GM18511 (cell line): ENCODE measurements at regions not wholly inside any gene's neighbourhood (a gene's known extent, or its start where the extent isn't known, plus 50 kb on each side); places are given as distances from the start of the nearest gene placed in this dataset.

ENCODE experiments used
- ATAC-seq: cut with Tn5 transposase; IDR thresholded peaks from one replicate; pipeline ENCODE4 v1.9.1; 2021; ENCODE audit warnings: mild to moderate bottlenecking, moderate library complexity; ENCODE audit not compliant: unreplicated experiment

DNA sequence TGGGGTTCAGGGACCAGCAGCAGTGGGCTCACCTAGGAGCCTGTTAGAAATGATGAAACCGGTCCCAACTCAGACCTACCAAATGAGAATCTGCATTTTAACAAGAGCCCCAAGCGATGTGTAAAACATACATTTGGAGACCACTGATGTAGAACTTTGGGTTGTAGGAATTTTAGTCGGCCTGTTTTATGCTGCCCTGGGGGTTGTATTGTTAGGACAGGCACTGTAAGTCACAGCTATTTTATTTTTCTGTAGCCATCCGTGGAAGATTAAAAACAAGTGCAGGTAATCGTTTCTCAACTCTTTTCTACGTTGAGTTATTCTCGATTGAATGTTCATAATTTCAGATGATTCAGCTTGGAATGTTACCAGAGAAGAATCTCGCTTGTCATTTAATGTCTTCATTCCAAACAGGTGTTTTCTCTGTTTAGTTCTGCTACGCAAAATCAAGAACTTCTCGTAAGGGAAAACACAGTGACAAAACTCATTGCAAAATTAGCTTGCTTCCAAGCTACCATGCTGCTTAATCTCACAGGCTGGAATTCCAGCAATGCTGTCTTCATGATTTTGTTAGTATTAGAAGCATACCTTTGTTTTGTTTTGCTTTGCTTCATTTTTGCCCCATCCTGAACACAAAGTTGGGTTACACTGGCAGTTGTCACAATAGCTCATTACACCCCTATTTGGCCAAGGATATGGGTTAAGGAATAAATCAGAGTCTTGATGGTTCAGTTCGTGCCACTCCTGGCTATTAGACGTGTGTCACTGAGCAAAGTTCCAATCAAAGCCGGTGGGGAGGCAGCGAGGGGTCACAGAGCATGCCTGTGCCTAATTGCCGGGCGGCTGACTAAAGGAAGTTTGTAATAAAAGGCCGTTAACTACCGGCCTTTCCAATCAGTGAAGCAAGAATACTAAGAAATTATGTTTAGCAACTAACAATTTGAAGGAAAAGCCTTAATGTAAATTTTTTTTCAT lies 676.9 kb downstream of the GATA3 start:
- no peak for ATAC-seq

DNA sequence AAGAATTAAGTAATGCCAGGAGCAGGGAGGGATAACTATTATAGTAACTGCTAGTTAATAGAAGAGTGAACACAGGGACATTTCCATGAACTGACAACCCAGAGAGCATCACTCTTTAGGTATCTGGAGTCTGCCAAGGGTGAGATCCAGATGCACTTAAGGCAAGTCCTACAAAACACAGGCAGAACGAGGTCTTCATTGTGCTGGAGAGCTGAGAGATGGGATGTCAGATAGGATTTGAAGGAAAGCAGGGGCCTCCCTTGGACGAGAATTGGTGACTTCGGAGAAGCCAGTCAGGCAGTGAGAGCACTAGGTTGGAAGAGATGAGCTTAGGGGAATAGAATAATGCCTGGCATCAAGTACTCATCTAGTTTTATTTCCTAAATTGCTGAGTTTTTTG lies 684.5 kb downstream of the GATA3 start:
- no peak for ATAC-seq

DNA sequence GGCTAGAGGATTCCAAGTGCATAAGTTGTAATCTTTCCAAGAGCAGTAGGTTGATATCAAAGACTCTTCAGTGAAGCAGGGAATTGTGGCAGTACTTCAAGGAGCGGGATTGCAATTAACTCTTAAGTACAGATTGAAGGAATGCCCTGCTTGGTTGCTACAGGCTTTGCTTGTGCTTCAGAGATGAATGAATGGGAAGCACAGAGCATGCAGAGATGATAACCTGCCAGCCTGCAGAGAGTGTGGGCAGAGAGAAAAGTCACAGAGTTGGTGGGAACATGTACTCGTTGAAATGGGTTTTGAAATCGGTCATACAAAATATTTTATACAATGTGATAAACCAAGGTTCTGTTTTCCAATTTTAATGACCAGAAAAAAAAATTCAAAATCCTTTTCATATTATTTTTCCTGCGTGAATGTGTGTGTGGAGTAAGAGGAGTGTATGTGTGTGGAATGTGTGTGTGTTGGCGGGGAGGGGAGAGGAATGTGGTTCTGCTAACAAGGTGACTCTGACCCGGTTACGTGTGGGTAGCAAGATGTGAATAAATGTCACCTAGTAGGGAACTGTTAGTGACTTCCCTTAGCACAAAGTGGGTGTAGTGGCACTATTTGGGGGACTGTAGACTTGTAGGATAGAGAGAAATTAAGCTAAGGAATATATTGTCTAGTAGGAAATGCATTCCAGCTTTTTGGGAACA lies 697.8 kb downstream of the GATA3 start:
- no peak for ATAC-seq

DNA sequence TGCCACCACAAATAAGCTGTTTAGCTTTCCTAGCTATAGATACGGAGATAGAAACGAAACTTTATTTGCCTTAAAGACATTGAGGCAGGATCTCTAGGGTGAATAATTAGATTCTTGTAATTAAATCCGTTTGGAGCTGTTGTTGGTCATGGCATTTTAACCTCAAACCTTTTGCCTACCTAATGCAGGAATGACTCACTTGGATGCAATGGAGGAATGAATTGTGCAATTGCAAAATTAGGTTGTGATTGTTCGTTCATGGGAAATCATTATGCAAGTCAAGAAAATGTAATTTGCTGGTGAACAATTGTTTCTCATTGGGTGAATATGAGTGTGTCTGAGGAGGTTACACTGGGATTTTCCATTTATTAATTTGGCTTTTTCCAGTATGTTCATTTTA lies 703.5 kb downstream of the GATA3 start:
- ATAC-seq = no peak

DNA sequence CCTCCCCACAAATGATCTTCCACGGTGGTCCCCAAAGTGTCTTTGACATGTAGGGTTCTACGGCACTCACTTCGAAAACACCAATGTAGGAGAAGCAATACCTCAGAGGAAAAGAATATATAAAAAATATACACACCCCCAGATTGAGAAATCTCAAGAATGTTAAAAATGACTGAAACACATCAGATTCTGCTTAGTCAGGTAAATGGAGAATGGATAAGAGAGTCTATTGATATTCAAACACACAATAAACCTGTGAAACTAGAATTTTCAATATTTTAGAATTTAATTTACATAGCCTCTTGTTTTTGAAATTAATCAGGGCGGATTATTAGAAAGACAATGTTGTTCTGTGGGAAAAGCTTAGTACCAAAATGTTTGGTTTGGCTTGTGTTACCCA lies 712.4 kb downstream of the GATA3 start:
- no peak for ATAC-seq

DNA sequence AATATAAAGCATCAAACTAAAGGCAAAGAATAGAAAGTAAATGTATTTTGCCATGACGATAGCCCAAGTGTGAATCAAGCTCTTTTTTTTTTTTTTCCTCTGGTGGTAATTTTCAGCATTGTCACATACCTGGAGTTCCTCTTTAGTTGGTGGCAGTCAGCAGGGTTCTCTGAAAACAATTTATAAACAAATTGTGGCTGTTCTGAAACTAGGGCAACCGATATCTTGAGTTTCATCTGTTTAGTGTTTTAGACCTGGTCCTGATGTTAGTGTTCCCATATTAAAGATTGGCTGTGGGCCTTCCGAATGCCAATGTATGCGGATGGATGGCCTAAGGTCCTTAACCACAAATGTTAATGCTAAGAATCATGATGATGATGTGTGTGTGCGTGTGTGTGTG lies 713.1 kb downstream of the GATA3 start:
- ATAC-seq = no peak

DNA sequence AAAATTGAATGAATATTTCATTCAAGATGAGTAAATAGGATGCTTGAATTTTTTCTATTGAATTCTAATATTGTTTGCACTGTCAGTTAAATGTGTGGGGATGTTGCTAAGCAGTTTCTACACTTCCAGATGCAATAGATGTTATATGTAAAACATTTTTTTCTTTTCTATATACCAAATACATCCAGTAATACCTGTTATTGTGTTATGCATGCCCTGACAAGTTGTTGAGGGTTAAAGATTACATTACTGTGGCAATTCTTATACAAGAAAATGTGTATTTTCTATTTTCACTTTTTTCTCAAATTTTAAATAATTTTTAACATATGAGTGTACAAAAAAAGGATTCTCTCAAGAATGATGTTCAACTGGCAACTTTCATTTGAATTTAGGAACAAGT lies 713.9 kb downstream of the GATA3 start:
- ATAC-seq = no peak

DNA sequence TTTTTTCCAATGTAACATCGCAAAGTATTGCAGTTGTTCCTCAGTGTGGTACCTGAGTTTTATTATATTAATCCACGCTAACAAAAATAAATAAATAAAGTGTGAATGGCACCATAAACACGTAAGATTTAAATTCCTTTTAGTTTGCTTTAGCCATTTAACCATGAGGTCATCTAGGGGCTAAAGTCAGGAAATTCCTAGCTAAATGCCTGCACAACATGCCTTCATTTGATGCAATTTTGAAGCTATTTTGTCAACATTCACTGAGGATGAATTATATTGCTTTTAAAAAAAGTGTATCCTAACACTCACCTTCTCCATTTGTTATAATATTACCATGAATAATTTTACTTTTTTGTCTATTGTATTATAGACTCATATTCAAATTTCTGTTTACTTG lies 714.4 kb downstream of the GATA3 start:
- ATAC-seq = no peak

DNA sequence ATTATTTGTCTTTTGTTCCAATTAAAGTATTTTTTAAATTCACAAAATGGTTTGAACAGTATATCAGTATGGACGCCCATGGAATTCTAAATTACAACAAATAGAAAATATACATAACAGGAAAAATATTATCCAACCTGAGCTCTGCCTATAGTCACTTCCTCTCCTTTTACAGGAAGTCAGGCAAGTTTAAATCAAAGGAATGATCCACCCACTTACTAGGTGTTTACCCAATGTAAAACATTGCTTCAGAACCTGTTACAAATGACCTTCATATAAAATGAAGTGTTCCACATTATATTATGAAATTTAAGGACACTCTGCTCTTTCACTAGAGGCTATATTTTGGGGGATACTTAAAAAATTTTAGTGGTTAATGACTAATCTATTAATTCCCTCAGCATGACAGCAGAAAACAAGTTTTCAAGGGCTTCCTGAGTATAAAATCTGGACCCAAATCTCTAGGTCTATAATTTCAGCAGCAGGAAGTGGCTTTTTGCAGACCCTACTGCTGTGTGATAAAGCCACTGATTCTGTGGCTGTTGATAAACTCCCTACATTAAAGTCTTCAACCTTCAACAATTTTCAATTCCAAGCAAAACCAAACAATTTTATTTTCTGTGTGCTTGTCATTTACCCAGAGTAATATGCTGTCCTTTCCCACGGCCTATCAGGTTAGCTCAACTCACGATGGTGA lies 722.6 kb downstream of the GATA3 start:
- no peak for ATAC-seq

DNA sequence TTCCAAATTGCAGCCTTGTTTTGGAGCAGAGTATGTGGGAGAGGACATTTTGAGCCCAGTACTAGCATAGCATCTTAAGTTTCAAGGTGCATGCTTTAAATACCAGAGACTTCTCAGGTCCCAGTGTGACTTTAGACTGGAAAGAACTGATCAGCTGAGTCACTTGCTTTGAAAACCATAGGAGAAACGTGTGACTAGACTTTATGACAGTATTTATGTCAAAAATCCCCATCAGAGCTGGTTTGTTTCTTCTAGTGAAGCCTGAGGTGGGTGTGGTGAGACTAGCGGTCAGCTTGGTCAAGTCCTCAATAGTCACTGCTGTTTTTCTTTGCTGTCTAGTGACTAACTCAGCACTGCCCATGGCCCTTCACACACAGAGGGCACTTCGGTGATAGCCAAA lies 724.2 kb downstream of the GATA3 start:
- ATAC-seq = no peak

DNA sequence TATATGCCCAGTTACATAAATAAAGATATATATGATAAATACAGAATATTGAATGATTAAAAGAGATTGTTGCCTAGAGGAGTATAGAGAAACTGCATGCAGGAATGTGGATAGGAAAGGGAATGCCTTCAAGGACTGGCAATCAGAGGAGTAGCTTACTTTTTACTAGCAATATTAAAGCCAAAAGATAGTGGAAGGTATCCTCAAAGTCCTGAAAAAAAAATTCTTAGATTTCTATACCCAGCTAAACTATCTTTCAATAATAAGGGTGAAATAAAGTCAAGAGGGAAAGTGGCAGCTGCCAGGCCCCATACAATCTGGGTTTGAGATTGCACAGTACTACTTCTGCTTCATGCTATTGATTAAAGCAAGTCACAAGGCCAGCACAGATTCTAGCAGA lies 733.2 kb downstream of the GATA3 start:
- no peak for ATAC-seq

DNA sequence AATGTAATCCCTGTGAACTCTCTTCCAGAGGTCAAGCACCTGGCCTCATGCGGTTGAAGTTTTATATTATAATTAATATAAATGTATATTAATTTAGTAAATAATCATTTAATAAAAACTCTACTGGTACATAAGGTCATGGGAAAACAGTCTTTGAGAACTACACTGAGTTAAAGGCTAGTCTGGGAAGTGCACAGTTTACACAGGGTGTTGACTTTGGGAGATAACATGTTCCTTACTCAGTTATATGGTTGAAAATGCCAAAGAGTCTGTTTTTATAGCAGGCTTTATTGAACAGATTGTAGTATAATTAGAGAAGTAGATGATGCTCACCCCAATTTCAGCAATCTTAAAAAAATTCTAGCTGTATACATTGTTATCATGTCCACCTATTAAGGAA lies 735.9 kb downstream of the GATA3 start:
- no peak for ATAC-seq

DNA sequence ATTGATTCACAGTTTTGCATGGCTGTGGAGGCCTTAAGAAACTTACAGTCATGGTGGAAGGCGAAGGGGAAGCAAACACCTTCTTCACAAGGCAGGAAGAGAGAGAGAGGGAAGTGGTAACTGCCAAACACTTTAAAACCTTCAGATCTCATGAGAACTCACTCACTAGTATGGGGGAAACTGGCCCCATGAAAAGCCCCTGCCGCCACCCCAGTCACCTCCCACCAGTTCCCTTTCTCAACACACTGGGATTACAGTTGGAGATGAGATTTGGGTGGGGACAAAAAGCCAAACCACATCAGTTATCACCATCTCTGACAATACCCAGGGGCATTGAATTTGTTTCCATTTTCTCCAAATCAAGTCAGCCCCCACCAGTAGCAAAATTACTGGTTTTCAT lies 740.4 kb downstream of the GATA3 start:
- ATAC-seq = no peak

DNA sequence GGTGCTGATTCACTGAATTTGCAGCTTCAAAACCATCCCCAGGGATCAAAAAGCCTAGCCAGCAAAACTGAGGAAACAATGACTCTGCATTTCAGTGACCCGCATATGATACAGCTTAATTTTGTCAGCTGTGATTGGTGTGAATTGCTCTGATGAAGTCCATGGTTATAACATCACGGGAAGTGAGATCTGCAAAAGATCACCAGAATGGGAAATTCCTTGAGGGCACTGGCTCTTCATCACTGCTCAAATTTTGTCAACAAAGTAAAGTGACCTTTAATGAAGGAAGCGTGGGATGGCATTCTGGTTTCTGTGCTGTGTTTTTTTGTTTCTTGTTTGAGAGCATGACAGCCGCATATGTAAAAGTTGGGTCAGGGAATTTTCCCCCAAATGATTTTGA lies 745.9 kb downstream of the GATA3 start:
- no peak for ATAC-seq

DNA sequence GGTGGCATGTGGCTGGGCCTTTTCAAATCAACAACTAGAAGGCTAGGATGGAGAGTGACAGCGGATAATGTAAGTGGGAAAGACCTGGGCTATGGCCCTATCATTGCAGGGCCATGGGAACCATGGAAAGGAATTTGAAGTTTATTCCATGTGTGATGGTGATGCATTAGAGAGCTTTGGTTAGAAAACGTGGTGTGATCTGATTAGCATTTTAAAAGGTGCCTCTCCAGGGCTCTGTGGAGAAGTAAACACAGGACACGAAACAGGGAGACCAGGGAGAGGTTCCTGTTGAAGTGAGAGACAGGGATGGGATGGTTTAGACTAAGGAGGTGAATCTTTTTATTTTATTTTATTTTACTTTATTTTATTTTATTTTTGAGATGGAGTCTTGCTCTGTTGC lies 749.5 kb downstream of the GATA3 start:
- no peak for ATAC-seq

DNA sequence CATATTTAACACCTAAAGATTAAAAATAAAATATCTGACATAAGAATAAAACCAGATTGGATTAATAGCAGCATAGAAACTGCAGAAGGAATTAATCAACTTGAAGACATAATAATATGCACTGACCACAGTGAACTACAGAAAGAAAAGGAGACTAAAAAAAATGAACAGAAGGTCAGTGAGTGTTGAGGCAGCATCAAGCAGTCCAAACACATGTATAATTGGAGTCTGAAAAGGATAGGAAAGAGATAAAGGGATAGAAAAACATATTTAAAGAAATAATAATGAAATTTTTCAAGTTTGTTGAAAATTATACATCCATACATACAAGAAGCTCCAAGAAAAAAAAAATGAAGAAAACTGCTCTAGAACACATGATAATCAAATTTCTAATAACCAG lies 756.2 kb downstream of the GATA3 start:
- ATAC-seq = no peak

DNA sequence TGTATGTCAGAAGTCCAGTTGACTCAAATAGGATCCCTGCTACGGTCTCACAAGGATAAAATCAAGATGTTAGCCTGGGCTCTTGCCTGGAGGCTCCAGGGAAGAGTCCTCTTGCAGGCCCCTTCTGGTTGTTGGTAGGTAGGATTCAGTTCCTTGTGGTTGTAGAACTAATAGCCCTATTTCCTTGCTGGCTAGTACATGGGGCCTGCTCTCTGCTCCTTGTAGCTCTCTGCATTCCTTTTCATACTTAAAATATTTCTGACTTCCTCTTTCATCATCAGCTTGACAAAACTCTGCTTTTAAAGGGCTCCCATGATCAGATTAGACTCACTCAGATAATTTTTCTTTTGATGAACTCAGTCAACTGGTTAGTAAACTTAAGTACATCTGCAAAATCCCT lies 756.7 kb downstream of the GATA3 start:
- no peak for ATAC-seq

DNA sequence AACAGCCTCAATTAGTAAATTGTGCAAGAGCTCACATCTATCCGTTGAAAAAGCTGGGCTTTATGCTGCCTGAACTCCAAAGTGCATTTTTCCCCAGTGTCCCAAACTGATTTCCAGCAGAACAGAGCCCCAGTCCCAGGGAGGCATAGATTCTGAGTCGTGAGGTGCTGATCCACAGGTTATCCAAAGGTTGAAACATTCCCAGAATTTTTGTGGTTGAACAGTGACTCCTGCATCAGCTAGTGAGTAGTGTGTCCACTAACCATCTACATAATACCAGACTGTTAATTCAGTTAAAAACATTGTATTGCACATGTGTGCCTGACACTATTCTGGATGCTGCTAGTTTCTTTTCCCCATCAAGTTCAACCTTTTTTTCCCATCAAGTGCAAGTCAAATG lies 761.5 kb downstream of the GATA3 start:
- no peak for ATAC-seq

DNA sequence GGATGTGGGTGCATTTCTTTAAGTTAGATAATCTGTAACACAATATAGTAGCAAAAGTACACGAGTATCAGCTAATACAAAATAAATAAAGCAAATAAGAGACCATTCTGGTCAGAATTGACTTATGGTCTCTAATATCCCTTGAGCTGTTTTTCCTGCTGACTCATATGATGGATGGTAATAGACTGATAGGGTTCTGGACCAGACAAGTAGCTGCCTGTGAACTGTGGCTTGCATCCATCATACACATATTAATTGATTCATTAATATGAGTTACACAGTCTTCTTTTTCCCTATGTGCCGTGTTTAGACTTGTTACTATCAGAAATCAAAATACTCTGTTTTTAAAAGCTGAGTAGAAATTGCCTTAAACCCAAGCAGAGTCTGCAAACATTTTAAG lies 762.8 kb downstream of the GATA3 start:
- ATAC-seq = no peak

DNA sequence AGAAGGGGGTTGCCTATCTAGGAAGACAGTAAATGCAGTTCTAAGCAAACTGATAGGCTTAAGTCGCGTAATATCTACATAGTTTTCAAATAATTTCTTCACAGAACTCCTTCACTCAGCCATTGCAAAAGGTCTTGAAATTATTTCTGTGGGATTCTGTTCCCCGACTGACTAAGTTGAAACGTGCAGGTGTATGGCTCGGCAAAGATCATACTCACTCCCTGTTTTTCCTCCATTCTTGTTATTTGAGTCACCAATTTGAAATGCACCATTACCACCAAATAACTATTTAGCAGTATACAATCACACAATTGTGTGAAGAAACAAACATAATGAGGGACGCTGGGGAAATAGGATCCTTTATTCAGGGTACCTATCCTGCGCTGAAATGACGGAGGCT lies 771.1 kb downstream of the GATA3 start:
- ATAC-seq = no peak

DNA sequence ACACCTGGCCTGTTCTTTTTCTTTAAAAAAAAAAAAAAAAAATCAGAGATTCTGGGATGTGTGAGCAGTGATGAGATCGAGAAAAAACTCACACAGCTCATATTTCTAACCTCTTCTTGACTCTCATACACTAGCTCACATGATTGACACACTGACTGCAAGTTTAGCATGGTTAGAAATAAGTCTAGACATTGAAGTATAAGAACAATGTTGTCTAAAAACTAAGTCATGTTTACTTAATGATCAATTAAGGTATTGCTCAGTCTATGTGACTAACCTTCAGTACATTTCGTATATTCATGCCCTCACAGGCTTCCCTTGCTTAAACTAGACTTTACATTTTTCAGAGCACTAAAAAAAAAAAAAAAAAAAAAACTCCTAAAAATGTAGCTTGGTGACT lies 775.1 kb downstream of the GATA3 start:
- ATAC-seq = no peak

DNA sequence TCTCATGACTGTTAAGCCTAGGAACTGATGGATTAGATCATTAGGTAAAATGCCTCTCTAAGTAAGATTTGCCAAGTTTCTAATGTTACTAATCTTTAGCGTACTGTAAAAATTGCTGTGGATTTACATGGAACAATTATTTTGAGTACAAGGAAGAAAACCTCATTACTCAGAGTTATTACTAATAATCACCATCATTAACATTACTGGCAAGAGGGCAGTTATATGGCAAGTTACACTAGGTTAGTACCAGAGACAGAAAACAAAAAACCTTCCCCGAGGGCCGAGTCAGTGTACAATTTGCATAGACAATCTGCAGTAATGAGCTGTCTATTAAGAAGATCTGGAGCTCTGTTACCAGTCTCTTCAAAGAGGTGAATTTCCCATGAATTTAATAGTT lies 775.6 kb downstream of the GATA3 start:
- no peak for ATAC-seq
